DMS53 treated with DMSO at 0.1 percent for 48 hours (cell line): ENCODE measurements at regions not wholly inside any gene's neighbourhood (a gene's known extent, or its start where the extent isn't known, plus 50 kb on each side); places are given as distances from the start of the nearest gene placed in this dataset.
"Not testable (repeated sequence)": the region's sequence is repeated elsewhere in the genome, so short reads cannot be mapped to it uniquely, and the experiment has no call there.

Experiments used
- DNase-seq: peaks from one replicate; lab custom pipeline; 2025; ENCODE audit not compliant: unreplicated experiment; lab: John Stamatoyannopoulos, UW

DNA sequence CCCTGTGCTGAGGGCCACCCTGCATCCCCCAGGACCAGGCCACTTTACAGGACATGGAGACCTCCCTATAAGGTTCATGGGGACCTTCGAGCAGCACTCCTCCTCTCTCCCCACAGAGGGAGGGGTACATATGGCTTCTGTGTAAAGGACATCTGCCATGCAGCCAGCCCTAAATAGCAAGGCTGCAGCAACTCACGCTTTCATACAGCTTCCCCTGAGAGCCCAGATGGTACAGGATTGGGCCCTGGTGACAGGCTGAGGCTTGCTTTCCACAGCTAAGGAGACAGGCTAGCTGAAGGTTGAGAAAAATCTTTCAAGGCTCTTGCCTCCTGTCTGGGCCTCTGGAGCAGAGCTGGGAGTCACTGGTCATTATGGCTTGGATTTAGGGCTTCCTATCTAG lies 147.0 kb upstream of the ZNF366 start:
- no peak for DNase-seq

DNA sequence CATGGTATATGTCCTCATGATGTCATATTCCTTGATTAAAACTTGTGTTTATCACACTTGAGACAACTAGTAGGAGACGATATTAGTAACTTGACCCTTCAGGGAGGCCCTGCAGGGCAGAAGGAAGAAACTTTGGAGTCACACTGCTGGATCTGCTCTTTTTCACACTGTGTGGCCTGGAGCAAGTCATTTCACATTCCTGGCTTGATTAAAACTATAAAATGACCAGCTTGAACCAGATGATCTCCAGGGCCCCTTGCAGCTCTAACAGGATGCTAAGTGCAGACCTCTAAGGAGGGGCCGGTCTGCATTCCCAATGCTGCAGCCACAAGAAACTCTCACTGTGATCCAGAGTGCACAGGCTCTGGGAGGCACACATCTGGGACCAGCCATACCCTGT lies 146.4 kb upstream of the ZNF366 start:
- no peak for DNase-seq

DNA sequence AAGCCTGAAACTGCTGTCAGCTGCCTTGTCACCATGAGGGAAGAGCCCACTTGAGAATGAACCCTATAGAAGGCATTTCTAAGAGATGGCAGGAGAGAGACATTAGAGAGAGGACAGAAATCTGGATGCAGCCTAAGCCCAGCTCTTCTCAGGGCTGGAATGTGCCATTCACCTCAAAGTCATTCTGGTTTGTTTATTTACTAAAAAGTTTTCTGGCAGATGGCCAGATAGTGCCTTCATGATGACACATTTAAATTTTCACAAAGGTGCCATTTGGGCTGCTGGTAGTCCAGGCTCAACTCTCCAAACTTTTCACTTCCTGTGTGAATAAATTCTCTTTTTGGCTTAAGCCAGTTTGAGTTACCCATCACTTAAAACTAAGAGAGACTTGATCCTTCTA lies 144.6 kb upstream of the ZNF366 start:
- DNase-seq = no peak

DNA sequence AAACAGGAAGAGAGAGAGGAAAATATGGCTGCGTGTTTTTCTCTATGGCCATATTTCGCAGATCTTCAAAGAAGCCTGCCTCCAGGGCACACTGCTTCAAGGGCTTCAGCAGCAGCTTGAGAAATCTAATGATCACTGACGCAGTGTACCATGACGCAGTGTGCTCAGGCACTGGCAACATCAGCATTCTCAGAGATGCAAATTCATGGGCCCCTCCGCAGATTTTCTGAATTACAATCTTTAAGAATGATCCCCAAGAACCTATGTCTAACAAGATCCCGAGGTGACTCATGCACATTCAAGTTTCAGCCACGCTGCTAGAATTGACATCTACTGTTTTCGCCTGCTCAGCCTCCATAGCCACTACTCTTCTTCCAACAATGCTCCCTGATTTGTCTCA lies 143.9 kb upstream of the ZNF366 start:
- no peak for DNase-seq

DNA sequence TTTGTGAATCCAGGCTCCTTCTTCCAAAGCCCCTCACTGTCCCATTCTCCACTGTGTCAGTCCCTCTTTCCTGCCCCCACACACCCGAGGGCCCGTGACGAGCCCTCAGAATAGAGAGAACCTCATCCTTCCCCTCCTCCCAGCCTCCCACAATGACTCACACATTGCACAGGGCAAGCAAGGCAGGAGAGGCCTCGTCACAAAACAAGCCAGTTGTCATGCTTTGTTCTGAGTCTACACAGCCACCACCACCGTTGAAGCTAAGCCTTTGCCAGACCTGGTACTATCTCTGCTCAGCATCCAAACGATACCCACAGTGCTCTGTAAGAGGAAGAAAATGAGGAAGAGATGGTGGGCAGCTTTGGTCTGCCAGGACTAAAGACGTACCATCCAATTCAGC lies 142.2 kb upstream of the ZNF366 start:
- DNase-seq = no peak

DNA sequence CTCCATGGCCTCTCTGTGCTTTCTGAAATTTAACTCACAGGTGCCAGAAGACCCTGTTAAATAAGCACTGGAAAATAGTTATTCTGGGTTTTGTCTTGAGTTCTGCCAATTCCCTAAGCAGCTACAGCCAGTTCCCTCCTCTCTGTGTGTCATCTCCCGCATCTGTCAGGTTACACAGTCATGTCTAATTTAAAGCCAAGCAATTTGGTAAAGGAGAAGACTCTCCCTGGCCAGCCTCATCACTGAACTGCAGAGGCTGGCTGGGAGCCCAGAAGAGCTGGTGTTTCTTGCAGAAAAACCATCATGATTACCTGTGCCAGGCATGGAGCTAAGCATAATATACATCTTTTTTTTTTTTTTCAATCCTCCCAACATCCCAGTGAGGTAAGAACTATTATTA lies 141.3 kb upstream of the ZNF366 start:
- DNase-seq = no peak

DNA sequence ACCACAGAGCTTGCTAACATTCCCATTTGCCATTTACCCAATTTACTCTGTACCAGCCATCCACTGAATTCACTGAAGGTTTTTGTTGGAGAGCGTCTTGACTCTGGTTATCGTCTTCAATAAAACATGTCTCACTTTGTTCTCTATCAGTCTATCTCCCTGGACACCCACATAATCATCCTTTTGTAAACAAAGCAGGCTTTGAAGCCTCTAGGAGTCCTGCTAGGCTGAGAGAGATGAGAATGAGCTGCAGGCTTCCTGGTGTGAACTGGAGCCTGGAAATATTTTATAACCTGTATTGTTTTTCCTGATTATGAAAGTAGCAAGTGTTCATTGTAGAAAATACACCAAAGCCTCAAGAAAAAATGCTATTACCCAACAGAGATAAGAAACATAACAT lies 140.6 kb upstream of the ZNF366 start:
- no peak for DNase-seq

DNA sequence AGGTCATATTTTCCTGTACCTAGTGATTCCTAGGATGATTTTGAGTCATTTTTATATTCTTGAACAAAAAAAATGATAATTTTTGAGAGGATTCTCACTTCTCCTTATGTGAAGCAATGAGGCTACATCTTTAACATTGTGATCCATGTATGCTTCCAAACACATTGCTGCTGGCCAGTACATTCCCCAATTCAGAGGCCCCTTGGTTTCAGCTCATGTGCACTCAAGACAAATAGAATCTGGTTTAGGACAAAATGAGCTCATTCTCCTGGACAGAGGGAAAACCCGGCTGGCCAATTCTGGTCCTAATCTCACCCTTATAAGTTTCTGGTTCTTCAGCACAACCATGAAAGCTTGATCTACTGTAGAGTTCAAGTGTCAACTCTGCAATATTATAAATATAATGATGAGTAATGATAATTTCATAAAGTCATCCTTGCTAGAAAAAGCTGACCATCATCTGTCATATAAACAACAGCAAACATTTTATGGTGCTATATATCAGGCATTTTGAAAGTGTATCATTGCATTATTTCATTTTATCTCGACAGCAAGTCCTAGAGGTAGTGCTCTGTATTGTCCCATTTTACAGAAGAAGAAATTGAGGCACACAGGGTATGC lies 139.1 kb upstream of the ZNF366 start:
- DNase-seq = no peak

DNA sequence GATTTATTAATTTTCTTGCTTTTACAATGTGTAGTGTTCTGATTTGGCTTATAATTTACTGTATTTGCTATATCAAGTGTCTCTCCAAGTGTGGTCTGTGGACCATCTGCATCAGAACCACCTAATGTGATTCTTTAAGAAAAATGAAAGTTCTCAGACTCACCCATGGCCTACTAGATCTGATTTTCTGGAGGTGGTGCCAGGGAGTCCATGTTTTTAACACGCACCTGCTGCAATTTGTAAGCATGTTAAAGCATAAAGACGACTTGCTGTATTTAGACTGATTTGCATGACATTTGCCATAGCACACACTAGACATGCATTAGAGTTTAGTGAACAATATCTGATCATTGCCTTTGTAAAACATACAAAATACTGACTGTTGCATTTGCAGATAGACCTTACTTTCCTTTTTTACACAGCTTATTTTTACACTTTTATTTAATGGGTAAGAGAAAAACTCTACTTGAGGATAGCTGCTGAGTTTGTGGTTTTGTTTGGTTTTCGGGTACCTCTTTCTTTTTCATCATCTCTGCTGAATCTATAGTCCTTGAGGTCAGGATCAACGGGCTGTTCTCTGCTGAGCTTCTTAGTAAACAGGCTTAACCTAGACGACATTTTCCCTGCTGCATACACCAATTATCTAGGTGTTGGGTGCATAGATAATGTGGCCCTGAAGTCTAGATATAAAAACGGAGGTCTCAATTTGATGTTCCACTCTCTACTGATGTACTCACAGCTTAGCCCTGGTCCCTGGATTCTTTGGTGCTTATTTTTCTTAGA lies 138.0 kb upstream of the ZNF366 start:
- no peak for DNase-seq

DNA sequence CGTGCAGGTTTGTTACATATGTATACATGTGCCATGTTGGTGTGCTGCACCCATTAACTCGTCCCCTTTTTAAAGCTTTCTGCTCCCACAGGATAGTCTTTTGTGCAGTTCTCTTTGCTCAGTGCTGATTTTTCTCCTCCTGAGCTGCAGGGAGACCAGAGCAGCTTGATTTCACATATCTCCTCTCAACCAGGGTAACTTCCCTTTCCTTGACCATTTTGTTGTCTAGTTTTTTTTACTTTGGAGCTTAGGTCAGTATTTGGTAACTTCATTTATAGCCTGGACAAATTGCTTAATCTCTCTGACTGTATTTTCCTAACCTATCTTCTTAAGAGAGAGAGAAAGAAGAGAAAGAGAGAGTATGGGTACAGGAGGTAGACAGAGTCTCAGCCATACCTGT lies 137.1 kb upstream of the ZNF366 start:
- DNase-seq = no peak

DNA sequence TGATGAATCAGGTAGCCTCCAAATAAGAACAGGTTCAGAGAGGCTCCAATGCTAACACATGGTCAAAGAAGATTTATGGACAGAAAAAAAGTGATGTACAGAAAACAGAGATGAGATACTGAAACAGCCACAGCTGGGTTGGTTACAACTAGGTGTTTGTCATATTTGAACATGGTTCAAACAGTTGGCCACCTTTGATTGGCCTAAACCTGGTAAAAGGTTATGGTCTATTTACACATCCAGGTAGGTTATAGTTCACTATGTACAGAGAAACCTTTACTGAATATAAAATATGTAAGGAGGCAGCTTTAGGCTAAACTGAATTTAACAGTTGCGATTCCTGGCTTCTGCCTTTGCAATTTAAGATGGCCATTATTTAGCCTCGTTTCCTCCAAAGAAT lies 134.0 kb upstream of the ZNF366 start:
- no peak for DNase-seq

DNA sequence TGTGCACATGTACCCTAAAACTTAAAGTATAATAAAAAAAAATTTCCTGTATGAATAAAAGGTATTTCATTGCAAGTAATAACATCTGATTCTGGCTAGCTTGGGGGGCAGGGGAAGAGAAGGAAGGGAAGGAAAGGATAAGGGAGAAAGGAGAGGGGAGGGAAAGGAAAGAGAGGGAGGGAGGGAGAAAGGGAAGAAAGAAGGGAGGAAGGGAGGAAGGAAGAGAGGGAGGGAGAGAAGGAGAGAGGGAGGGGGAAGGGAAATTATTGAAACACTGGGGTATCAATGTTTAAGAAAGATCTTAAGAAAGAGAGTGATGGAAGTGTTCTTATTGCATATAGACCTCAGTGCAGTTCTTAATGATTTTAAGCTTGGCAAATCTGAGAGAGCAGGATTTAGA lies 129.8 kb upstream of the ZNF366 start:
- DNase-seq = no peak

DNA sequence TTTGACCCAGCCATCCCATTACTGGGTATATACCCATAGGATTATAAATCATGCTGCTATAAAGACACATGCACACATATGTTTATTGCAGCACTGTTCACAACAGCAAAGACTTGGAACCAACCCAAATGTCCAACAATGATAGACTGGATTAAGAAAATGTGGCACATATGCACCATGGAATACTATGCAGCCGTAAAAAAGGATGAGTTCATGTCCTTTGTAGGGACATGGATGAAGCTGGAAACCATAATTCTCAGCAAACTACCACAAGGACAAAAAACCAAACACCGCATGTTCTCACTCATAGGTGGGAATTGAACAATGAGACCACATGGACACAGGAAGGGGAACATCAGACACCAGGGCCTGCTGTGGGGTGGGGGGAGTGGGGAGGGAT lies 129.4 kb upstream of the ZNF366 start:
- DNase-seq = not testable (repeated sequence)

DNA sequence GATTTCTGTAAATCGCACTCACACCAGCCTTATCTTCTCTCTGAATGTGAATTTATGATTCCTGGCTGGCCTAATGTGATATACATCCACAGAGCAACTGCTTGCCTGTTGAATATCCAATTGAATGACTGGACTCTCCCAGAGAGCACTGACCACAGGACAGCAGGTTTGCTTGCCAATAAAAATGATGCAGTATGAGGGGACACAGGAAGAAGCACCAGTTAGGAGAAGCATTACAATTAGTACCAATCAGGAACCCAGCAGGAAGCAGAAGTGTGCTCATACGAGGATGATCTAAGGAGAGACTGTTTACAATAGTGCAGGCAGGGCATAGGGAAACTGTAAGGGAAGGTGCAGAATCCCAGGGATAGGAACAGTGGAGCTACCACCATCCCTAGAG lies 127.2 kb upstream of the ZNF366 start:
- DNase-seq = no peak

DNA sequence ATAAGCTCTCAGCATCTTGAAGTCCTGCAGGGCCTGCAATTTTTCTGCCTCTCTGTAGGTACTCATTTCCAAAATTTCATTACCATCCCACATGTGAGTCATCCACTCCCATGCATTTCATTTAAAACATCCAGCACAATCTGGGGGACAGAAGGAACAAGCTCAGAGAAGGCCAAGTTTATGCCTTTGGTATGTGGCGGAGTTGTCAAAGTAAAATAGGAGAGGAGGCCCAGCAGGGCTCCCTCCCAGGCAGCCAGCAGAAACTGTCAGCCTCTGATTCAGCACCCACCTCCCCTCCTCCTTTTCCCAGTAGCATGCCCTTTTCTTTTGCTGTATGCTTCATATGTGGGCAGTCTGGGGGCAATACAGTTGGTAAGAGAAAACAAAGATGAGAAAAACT lies 126.4 kb upstream of the ZNF366 start:
- DNase-seq = no peak

DNA sequence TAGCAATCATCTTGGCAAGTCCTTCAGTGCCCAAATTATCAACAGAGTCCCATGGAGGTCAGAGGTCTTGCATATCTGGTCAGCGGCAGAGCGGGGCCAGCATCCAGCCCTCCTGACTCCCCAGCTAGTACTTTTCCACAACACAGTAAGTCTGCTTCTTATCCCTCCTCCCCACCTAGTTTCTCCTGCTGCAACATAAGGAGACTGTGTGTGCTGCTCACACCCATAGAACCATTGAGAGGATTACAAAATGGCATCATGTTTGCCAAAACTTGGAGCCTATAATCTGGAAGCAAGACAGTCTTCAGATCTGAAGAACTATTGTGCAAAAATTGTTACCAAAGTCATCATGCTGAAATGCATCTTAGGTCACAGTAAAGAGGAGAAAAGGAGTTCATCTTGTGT lies 125.8 kb upstream of the ZNF366 start:
- DNase-seq = no peak

DNA sequence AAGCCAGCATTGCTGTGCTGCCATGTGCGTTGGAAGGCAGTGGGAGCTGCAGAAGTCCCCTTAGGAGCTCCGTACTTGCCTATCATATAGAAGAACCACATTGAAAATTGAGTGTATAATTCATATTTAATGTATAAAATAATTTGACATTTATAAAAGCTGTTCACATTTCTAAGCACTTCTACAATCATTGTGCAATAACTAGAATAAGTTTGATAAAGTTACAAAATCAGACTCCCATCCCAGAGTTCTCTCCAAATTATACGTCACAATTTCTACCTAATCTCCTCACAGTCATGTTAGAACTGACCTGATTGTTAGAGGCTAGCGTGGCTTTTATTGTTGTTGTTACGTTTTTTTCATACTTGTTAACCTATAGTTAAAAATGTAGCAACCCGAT lies 123.5 kb upstream of the ZNF366 start:
- DNase-seq = no peak

DNA sequence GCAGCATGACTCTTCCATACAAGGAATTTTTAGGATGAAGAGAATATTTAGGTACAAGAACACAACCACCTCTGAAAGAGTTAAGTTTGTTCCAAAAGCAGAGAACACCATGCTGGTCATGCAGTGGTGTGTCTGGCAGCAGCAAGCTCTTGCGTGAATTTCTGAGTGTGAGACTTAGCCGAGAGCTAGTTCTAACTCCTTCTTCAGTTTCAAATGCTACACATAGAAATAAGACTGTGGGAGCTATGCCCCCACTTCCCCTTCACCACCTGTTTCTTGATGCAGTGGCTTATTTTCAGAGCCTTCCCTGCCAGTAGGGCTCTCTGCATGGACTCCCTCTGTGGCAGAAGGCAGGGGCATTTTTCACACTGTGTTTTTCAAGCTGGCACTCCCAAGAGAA lies 122.9 kb upstream of the ZNF366 start:
- DNase-seq = no peak

DNA sequence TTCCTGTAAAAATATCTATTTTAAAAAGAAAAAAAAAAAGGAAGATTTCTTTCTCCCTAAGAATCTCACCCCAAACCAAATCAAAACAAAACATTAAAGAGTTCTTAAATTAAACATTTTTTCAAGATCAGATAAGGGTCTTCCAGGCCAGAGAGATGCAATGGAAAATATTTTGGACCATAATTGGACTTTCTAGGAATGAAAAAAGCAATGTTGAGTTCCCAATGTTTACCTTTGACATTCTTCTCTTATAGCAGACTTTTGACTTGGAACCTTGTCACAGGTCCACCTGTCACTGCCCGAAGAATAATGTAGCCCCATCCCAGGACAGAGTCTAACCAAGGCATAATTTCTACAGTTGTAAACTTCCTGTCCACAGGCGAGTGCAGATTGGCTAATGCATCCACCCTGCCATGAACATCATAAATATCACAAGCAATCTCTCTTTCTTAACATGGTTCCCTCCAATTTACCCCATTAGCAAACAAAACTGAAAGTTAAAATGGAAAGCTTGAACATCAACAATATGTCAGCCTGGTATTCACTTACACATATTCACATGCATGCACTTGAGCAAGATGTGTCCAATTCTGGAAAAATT lies 121.7 kb upstream of the ZNF366 start:
- DNase-seq = no peak

DNA sequence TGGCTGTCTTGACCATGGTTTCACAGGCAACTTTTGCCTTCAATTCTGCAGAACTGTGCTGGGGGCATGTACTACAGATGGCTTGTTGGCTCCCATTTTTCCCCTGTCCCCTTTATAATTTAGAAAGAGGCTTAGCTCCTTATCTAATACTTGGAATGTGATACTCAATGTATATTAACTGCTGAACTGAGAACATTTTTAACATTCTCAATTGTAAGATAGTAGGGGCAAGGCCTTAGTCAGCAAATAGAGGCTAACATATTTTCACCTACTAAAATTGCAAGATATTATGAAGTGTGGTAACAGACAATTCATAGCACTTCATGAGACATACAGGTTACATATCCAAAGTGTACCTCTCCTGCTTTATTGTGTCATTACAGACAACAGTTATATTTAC lies 118.1 kb upstream of the ZNF366 start:
- DNase-seq = no peak

DNA sequence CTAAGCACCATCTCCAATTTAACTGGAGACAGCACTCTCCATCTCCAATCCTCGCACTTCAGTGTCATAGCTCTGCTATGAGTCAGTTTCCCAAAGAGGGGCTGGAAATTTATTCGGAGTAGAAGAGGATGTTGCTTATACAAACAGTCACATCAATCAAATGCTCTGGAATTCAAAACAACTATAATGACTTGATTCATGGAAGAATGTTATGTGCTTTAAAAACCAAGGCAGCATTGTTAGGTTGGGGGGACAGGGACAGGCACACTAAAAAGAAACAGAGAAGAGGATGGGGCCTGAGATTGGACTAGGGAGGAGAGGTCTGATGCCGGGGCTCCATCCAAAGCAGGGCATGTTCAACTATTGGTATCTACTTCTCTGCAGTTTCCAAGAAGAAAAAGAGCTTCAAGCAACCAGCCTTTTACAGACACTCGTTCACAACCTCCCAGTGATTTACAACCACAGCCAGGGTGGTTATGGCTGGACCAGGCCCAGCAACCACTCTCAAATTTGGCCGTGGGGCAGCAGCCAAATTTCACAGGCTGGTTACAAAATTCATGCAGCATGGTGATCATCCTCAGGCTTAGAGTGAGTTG lies 117.5 kb upstream of the ZNF366 start:
- no peak for DNase-seq

DNA sequence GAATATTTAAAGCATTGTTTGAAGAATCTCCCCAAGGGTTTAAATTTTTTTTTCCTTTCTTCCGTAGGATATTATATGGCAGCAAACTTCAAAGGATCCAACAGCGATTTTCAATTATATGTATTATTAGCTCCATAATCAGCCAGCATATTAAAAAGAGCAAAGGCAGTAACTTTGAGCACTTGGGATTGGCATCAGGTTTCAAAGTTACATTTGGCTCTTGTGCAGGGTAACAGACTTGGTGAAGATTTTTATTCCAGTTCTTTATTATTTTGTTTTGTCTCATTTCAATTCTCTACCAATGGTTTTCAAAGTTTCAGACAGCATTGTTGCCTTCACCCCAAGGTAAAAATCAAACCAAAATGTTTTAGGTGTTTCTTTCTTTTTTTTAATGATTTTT lies 116.7 kb upstream of the ZNF366 start:
- DNase-seq = no peak
